GM12892 (cell line): ENCODE measurements at regions not wholly inside any gene's neighbourhood (a gene's known extent, or its start where the extent isn't known, plus 50 kb on each side); places are given as distances from the start of the nearest gene placed in this dataset.

Source experiments
- POLR2A ChIP-seq: IDR thresholded peaks from 2 replicates; pipeline ENCODE4 v1.6.1; 2011; ENCODE audit warnings: low read depth, low read length, control low read depth
- POLR2AphosphoS5 ChIP-seq: IDR thresholded peaks from 2 replicates; pipeline ENCODE4 v1.6.1; 2011; ENCODE audit warnings: low read depth, low read length, control low read depth

DNA sequence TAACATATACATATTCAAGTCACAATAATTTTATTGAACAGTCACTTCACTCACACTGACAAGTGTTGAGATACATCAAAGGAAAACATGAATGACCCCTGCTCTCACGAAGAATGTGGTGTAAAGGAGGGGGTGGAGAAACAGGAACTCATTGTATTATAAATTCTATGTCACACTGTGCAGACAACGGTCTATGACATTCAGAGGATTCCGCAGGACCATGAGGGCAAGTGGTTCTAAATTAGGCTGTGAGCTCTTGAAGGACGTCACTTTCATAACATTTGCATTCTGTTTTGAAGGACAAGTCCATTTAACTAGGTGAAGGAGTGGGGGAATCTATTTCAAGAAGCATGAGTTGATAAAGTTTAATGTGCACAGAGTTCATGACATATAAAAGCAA is 415.2 kb upstream of the HS3ST1 start:
- TF ChIP-seq POLR2A (no peak), POLR2AphosphoS5 (no peak)
